ENCODE measurements at regions not wholly inside any gene's neighbourhood (a gene's known extent, or its start where the extent isn't known, plus 50 kb on each side); places are given as distances from the start of the nearest gene placed in this dataset.

GRCh38 chr2:166768393-166769123, 119.7 kb upstream of the XIRP2 start:
- SMC1A ChIA-PET (ENCODE audit: uncharacterized antibody, unreplicated experiment): interaction anchor here (0.8 to 4.6 kb wide), 4 partner anchors 11 to 71 kb away, joined by 3 to 21 read pairs (median 12); no protein-coding TSS in a partner anchor
- no peak overlapping the region for H3K4me2 ChIP-seq (ENCODE audit: control insufficient read depth, insufficient read depth)
- H3K9ac ChIP-seq (ENCODE audit: control insufficient read depth, insufficient read depth, low read length): no peak overlapping the region
- no peaks in the 10 kb centered on the region for H3K79me2 ChIP-seq (ENCODE audit: control insufficient read depth, insufficient read depth, low read length)
- no peak overlapping the region for H2AFZ ChIP-seq (ENCODE audit: control insufficient read depth, low read depth, low read length)
- no peaks in the 10 kb centered on the region for H3K9me3 ChIP-seq (replicated peaks; ENCODE audit: control insufficient read depth, insufficient read depth, low read length)
- no peaks in the 10 kb centered on the region for H3K4me1 ChIP-seq (ENCODE audit: control insufficient read depth, insufficient read depth, low read length)
- BruUV-seq (replicated peaks): no TSS peak
- POLR2A ChIA-PET: no interaction called here
- H4K20me1 ChIP-seq (ENCODE audit: control insufficient read depth, insufficient read depth): no peaks in the 10 kb centered on the region
- intact Hi-C loops (cut with micrococcal nuclease; ENCODE audit: unreplicated experiment): no loop called here
- RAD21 ChIA-PET (ENCODE audit: unreplicated experiment): no interaction called here
- no peaks in the 10 kb centered on the region for H3K27me3 ChIP-seq (replicated peaks in 1 of 2; ENCODE audit: control insufficient read depth in 2 of 2, insufficient read depth in 2 of 2, low read length in 1 of 2)
- ATAC-seq (peak; percentile 77), FAIRE-seq (no peak), DNase-seq (ENCODE audit: low read depth, low spot score) (no peak)
- no peaks in the 10 kb centered on the region for H3K36me3 ChIP-seq (ENCODE audit: control insufficient read depth in 2 of 2, insufficient read depth in 2 of 2, low read length in 1 of 2)
- H3K4me3 ChIP-seq: no peak overlapping the region
- WGBS (ENCODE audit: insufficient coverage, insufficient replicate concordance, low lambda C conversion rate, missing lambda C conversion rate): 0% methylated on average over 1 of the region's 1 CpG
- CTCF ChIA-PET: interaction anchor here (2.9 kb wide), 1 partner anchor 11 kb away, joined by 10 read pairs; no protein-coding TSS in a partner anchor
- H3K27ac ChIP-seq (ENCODE audit: control insufficient read depth, insufficient read depth): no peak overlapping the region
- in situ Hi-C loops (cut with MboI): no loop called here
- peak; percentile 94 for TF ChIP-seq ATF7 (IDR thresholded peaks at IDR 0.05; ENCODE audit: low read depth)
- no peak for TF ChIP-seq USF2 (IDR thresholded peaks at IDR 0.05; ENCODE audit: borderline replicate concordance, low read depth, low read length)
- peak; percentile 99 for TF ChIP-seq MTA2 (IDR thresholded peaks at IDR 0.05; ENCODE audit: low read depth)
- no peak for TF ChIP-seq IRF4 (IDR thresholded peaks at IDR 0.05; ENCODE audit: low read depth, low read length)
- no peak for TF ChIP-seq ASH2L (IDR thresholded peaks at IDR 0.05; ENCODE audit: borderline replicate concordance, low read depth)
- TF ChIP-seq POU2F2 (IDR thresholded peaks at IDR 0.05; ENCODE audit: borderline replicate concordance, low read depth, low read length): no peak
- TF ChIP-seq GATAD2B (conservative IDR thresholded peaks at IDR 0.05; ENCODE audit: low read depth): 0 out of 2 replicates have a peak, but pooled peaks have one; percentile 25
- no peak for TF ChIP-seq ELK1 (IDR thresholded peaks at IDR 0.05; ENCODE audit: low read depth, low read length)
- no peak for TF ChIP-seq CEBPB (IDR thresholded peaks at IDR 0.05; ENCODE audit: borderline replicate concordance in 1 of 2, low read depth in 2 of 2, low read length in 2 of 2)
- peak; percentile 87 for TF ChIP-seq DPF2 (IDR thresholded peaks at IDR 0.05)
- peak; percentile 84 for TF ChIP-seq NBN (IDR thresholded peaks at IDR 0.05)
- TF ChIP-seq NRF1 (conservative IDR thresholded peaks at IDR 0.05; ENCODE audit: low read depth, low read length): no peak
- TF ChIP-seq RAD51 (IDR thresholded peaks at IDR 0.05): peak; percentile 44; the same call in 1 of the 2 replicates
- TF ChIP-seq, protein P1, sequence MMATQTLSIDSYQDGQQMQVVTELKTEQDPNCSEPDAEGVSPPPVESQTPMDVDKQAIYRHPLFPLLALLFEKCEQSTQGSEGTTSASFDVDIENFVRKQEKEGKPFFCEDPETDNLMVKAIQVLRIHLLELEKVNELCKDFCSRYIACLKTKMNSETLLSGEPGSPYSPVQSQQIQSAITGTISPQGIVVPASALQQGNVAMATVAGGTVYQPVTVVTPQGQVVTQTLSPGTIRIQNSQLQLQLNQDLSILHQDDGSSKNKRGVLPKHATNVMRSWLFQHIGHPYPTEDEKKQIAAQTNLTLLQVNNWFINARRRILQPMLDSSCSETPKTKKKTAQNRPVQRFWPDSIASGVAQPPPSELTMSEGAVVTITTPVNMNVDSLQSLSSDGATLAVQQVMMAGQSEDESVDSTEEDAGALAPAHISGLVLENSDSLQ (IDR thresholded peaks at IDR 0.05): peak; percentile 80
- TF ChIP-seq TBL1XR1 (IDR thresholded peaks at IDR 0.05; ENCODE audit: low read depth, low read length): no peak
- TF ChIP-seq MEF2B (IDR thresholded peaks at IDR 0.05; ENCODE audit: partially characterized antibody, poor library complexity, severe bottlenecking): peak; percentile 76
- peak; percentile 43; the same call in 1 of the 2 replicates for TF ChIP-seq BACH1 (IDR thresholded peaks at IDR 0.05; ENCODE audit: borderline replicate concordance)
- TF ChIP-seq, protein P2, sequence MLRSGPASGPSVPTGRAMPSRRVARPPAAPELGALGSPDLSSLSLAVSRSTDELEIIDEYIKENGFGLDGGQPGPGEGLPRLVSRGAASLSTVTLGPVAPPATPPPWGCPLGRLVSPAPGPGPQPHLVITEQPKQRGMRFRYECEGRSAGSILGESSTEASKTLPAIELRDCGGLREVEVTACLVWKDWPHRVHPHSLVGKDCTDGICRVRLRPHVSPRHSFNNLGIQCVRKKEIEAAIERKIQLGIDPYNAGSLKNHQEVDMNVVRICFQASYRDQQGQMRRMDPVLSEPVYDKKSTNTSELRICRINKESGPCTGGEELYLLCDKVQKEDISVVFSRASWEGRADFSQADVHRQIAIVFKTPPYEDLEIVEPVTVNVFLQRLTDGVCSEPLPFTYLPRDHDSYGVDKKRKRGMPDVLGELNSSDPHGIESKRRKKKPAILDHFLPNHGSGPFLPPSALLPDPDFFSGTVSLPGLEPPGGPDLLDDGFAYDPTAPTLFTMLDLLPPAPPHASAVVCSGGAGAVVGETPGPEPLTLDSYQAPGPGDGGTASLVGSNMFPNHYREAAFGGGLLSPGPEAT (IDR thresholded peaks at IDR 0.05; ENCODE audit: low read depth): peak; percentile 75
- TF ChIP-seq RAD21 (IDR thresholded peaks at IDR 0.05; ENCODE audit: insufficient read depth, low read depth, low read length): no peak
- peak; percentile 86 to 87; a peak in 3 of 4 replicates for TF ChIP-seq IKZF2 (IDR thresholded peaks at IDR 0.05)
